ENCODE measurements at regions not wholly inside any gene's neighbourhood (a gene's known extent, or its start where the extent isn't known, plus 50 kb on each side); places are given as distances from the start of the nearest gene placed in this dataset.
"Not testable (repeated sequence)": the region's sequence is repeated elsewhere in the genome, so short reads cannot be mapped to it uniquely, and the experiment has no call there.

GRCh38 chr20:48329676-48330664, 497.8 kb downstream of the PREX1 start:
- FAIRE-seq (no peak), DNase-seq (ENCODE audit: insufficient read length, low spot score) (no peak)
- TF ChIP-seq POLR2AphosphoS5 (IDR thresholded peaks at IDR 0.05; ENCODE audit: low read depth, low read length) (no peak), PAX5 (IDR thresholded peaks at IDR 0.05; ENCODE audit: insufficient read depth, low read length, severe bottlenecking) (no peak), POU2F2 (IDR thresholded peaks at IDR 0.05; ENCODE audit: low read depth, low read length) (no peak), SPI1 (IDR thresholded peaks at IDR 0.05; ENCODE audit: low read depth, low read length) (no peak), POLR2A (IDR thresholded peaks at IDR 0.05; ENCODE audit: low read depth, low read length) (no peak)

- DNase-seq (ENCODE audit: insufficient read length, low spot score) (no peak), FAIRE-seq (no peak)
- no peak for TF ChIP-seq SPI1 (IDR thresholded peaks at IDR 0.05; ENCODE audit: low read depth, low read length)
Observed at GRCh38 chr20:48329031-48329615, 498.7 kb downstream of the PREX1 start.

GRCh38 chr20:48327848-48328247, 500.0 kb downstream of the PREX1 start:
- not testable (repeated sequence) for FAIRE-seq; DNase-seq (ENCODE audit: insufficient read length, low spot score)

DNA sequence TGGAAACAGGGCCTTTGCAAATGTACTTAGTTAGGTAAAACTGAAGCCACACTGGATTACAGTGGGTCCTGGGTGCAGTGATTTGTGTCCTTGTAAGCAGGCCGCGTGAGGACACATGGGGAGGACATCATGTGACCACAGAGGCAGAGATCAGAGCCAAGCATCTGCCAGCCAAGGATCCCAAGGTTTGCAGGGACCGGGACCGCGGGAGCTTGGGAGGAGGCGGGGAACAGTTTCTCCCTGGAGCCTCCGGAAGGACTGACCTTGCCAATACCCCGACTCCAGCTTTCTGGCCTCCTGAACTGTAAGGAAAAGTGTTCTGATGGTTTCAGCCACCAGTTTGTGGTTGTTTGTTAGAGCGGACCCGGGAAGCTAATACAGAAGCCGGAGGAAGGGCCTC, 500.9 kb downstream of the PREX1 start:
- TF ChIP-seq TAF1 (IDR thresholded peaks at IDR 0.05; ENCODE audit: low read depth, low read length): no peak
- no peak for TF ChIP-seq POU2F2 (IDR thresholded peaks at IDR 0.05; ENCODE audit: low read depth, low read length)
- TF ChIP-seq POLR2AphosphoS5 (IDR thresholded peaks at IDR 0.05; ENCODE audit: low read depth, low read length): no peak
- TF ChIP-seq PAX5 (IDR thresholded peaks at IDR 0.05; ENCODE audit: insufficient read depth, low read length, severe bottlenecking): no peak
- no peak for TF ChIP-seq POLR2A (IDR thresholded peaks at IDR 0.05; ENCODE audit: low read depth, low read length)
- no peak for TF ChIP-seq SPI1 (IDR thresholded peaks at IDR 0.05; ENCODE audit: low read depth, low read length)
- FAIRE-seq: no peak
- DNase-seq (ENCODE audit: insufficient read length, low spot score): no peak

GRCh38 chr20:48326434-48326691, 501.4 kb downstream of the PREX1 start:
- FAIRE-seq (no peak), DNase-seq (ENCODE audit: insufficient read length, low spot score) (no peak)
- TF ChIP-seq POU2F2 (IDR thresholded peaks at IDR 0.05; ENCODE audit: low read depth, low read length) (no peak), SPI1 (IDR thresholded peaks at IDR 0.05; ENCODE audit: low read depth, low read length) (no peak), PAX5 (IDR thresholded peaks at IDR 0.05; ENCODE audit: insufficient read depth, low read length, severe bottlenecking) (no peak), POLR2A (IDR thresholded peaks at IDR 0.05; ENCODE audit: low read depth, low read length) (no peak), POLR2AphosphoS5 (IDR thresholded peaks at IDR 0.05; ENCODE audit: low read depth, low read length) (no peak), TAF1 (IDR thresholded peaks at IDR 0.05; ENCODE audit: low read depth, low read length) (no peak)

- no peak for FAIRE-seq
- DNase-seq (ENCODE audit: insufficient read length, low spot score): no peak
- no peak for TF ChIP-seq PAX5 (IDR thresholded peaks at IDR 0.05; ENCODE audit: insufficient read depth, low read length, severe bottlenecking)
Observed at GRCh38 chr20:48325656-48326433, 502.0 kb downstream of the PREX1 start.

GRCh38 chr20:48324744-48325143, 503.1 kb downstream of the PREX1 start:
- TF ChIP-seq POLR2A (IDR thresholded peaks at IDR 0.05; ENCODE audit: low read depth, low read length) (no peak), POLR2AphosphoS5 (IDR thresholded peaks at IDR 0.05; ENCODE audit: low read depth, low read length) (no peak), TAF1 (IDR thresholded peaks at IDR 0.05; ENCODE audit: low read depth, low read length) (no peak), PAX5 (IDR thresholded peaks at IDR 0.05; ENCODE audit: insufficient read depth, low read length, severe bottlenecking) (no peak), SPI1 (IDR thresholded peaks at IDR 0.05; ENCODE audit: low read depth, low read length) (no peak), POU2F2 (IDR thresholded peaks at IDR 0.05; ENCODE audit: low read depth, low read length) (no peak)
- FAIRE-seq: no peak
- no peak for DNase-seq (ENCODE audit: insufficient read length, low spot score)

DNA sequence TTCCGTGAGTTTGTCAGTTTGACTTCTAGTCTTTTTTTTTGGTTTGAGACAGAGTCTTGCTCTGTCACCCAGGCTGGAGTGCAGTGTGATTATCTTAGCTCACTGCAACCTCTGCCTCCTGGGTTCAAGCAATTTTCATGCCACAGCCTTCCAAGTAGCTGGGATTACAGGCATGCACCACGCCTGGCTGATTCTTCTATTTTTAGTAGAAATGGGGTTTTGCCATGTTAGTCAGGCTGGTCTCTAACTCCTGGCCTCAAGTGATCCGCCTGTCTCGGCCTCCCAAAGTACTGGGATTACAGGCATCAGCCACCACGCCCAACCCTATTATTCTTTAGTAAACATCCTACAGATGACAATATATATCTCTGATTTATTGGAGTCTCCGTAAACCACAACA, 506.5 kb downstream of the PREX1 start:
- DNase-seq (ENCODE audit: insufficient read length, low spot score) (no peak), FAIRE-seq (no peak)
- TF ChIP-seq TAF1 (IDR thresholded peaks at IDR 0.05; ENCODE audit: low read depth, low read length): no peak
- no peak for TF ChIP-seq POU2F2 (IDR thresholded peaks at IDR 0.05; ENCODE audit: low read depth, low read length)
- no peak for TF ChIP-seq POLR2AphosphoS5 (IDR thresholded peaks at IDR 0.05; ENCODE audit: low read depth, low read length)
- no peak for TF ChIP-seq POLR2A (IDR thresholded peaks at IDR 0.05; ENCODE audit: low read depth, low read length)
- no peak for TF ChIP-seq SPI1 (IDR thresholded peaks at IDR 0.05; ENCODE audit: low read depth, low read length)
- no peak for TF ChIP-seq PAX5 (IDR thresholded peaks at IDR 0.05; ENCODE audit: insufficient read depth, low read length, severe bottlenecking)

DNA sequence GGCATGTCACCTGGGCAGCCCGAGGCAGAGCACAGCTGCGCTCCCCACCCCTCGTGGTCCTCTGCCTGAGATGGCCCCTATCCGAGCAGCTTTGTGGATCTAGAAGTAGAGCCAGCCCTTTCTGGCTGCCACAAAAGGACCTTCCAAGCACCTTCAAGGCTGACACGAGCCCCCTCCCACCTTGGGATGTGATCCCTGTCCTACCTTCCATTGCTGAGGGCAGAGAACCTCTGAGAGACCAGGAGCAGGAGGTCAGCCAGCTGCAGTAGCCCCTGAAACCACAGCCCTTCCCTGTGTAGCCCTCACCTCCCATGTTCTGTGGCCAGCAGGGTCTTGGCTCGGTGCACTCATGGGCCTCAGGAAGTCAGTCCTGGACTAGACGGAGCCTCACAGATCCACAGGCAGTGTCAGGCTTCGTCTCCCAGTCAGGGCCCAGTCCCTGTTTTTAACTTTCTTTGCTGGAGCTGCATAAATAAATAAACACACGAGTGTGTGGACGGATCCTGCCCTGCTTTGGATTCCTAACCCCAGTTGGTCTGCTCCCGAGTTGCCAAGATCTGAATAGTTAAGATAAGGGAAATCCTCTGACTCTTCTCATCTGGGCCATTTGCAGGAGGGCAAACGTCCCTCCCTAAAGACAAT, 507.7 kb downstream of the PREX1 start:
- DNase-seq (ENCODE audit: insufficient read length, low spot score): no peak
- FAIRE-seq: no peak
- TF ChIP-seq SPI1 (IDR thresholded peaks at IDR 0.05; ENCODE audit: low read depth, low read length) (no peak), POLR2AphosphoS5 (IDR thresholded peaks at IDR 0.05; ENCODE audit: low read depth, low read length) (no peak), TAF1 (IDR thresholded peaks at IDR 0.05; ENCODE audit: low read depth, low read length) (no peak), PAX5 (IDR thresholded peaks at IDR 0.05; ENCODE audit: insufficient read depth, low read length, severe bottlenecking) (no peak), POU2F2 (IDR thresholded peaks at IDR 0.05; ENCODE audit: low read depth, low read length) (no peak), POLR2A (IDR thresholded peaks at IDR 0.05; ENCODE audit: low read depth, low read length) (no peak)
